ENCODE measurements at regions not wholly inside any gene's neighbourhood (a gene's known extent, or its start where the extent isn't known, plus 50 kb on each side); places are given as distances from the start of the nearest gene placed in this dataset.
"Not testable (repeated sequence)": the region's sequence is repeated elsewhere in the genome, so short reads cannot be mapped to it uniquely, and the experiment has no call there.

DNA sequence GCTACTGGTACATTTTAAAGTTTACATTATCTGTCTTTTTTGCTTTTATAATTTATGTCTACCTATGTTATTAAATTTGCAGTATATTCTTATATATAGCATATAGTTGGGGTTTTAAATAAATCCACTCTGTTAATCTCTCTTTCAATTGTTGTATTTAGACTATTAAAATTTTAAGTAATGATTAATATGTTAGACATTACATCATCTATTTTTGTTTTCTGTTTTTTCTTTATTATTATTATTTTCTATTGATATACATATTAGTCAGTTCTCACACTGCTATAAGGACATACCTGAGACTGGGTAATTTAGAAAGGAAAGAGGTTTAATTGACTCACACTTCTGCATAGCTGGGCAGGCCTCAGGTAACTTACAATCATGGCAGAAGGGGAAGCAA, 1338.2 kb upstream of the GJE1 start:
- DNase-seq: no peak

DNA sequence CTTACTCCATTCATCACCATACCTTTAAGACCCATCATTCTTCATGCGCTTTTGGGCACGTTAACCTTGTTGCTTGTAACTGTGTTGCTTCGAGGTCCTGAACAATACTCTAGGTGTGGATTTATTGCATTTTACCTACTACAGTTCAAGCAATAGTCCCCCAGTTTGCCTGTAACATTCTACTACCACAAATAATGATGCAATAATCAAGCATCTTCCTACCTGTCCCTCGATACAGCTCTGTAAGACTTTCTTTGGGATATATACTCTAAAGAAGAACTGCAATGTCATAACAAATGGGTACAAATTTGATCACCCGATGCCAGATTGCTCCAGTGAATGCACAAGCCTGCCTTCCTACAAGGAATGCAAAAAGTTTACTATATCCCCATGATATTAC, 1342.6 kb upstream of the GJE1 start:
- DNase-seq: no peak

GRCh38 chr6:140789466-140789865, 1343.3 kb upstream of the GJE1 start:
- DNase-seq: no peak

- no peak for DNase-seq
Measured at GRCh38 chr6:140785926-140786325, 1346.8 kb upstream of the GJE1 start.

DNA sequence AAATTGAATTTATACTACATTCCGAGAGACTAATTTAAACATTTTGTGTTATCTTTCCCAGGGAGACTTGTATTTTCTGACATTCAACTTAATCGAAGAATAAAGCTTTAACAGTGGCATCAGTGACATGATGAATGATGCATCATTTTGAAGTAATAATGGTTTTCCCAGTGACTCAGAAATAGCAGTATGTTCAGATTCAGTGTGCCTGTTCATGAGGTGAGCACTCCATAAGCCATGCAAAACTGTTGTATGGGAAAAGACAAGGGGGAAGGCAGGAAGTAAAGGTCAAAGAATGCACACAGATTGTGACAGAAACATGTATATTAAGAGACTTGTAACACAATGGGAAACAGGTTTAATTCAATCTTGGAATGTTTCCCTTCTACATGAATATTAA, 1348.2 kb upstream of the GJE1 start:
- DNase-seq: no peak

DNA sequence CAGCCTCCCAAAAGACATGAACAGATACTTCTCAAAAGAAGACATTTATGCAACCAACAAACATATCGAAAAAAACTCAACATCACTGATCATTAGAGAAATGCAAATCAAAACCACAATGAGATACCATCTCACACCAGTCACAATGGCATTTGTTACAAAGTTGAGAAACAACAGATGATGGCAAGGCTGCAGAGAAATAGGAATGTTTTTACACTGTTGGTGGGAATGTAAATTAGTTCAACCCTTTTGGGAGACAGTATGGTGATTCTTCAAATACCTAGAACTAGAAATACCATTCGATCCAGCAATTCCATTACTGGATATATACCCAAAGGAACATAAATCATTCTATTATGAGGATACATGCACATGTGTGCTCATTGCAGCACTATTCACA, 1349.2 kb upstream of the GJE1 start:
- not testable (repeated sequence) for DNase-seq

GRCh38 chr6:140782941-140783340, 1349.8 kb upstream of the GJE1 start:
- no peak for DNase-seq

DNA sequence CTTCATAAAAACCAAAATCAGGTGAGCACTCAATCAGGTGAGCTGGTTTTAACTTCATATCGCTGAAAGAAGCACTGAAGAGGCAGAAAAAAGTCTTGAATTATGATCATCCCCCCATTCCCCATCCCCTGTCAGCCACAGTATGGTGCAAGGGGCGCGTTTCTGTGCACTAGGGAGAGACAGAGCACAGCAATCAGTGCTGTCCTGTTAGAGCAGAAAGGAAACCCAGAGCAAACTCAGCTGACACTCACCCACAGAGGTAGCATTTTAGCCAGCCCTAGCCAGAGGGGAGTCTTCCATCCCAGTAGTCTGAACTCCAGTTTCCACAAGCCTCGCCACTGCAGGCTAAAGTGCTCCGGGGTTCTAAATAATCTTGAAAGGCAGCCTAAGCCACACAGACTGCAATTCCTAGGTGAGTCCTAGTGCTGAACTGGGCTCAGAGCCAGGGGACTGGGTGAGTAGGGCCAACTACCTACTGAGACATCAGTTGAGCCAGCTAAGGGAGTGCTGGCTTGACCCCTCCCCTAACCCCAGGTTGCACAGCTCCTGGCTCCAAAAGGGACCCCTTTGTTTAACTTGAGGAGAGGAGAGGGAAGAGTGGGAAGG, 1352.6 kb upstream of the GJE1 start:
- no peak for DNase-seq

GRCh38 chr6:140779341-140779740, 1353.4 kb upstream of the GJE1 start:
- no peak for DNase-seq

- no peak for DNase-seq
Measured at GRCh38 chr6:140777780-140778179, 1354.9 kb upstream of the GJE1 start.

- DNase-seq: no peak
Measured at GRCh38 chr6:140775061-140775460, 1357.7 kb upstream of the GJE1 start.

- DNase-seq: peak; percentile 18
Measured at GRCh38 chr6:140774080-140774505, 1358.6 kb upstream of the GJE1 start.

- no peak for DNase-seq
Measured at GRCh38 chr6:140773276-140773675, 1359.4 kb upstream of the GJE1 start.

DNA sequence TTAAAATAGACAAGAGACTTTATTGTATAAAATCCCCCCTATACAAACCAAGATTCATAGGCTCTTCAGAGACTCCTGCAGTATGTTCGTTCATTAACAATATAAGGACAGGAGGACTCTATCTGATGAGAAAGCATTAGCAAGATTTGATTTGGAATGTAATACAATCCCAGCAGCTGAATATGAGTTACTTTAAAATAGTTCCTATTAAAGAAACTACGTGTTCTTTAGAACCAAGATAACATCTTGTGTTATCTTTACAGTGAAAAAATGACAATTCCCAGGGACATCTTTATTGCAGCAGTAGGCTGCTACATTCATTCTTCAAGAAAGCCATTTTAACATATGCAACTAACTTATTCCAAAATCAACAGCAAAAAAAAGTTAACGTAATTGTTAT, 1360.1 kb upstream of the GJE1 start:
- no peak for DNase-seq

DNA sequence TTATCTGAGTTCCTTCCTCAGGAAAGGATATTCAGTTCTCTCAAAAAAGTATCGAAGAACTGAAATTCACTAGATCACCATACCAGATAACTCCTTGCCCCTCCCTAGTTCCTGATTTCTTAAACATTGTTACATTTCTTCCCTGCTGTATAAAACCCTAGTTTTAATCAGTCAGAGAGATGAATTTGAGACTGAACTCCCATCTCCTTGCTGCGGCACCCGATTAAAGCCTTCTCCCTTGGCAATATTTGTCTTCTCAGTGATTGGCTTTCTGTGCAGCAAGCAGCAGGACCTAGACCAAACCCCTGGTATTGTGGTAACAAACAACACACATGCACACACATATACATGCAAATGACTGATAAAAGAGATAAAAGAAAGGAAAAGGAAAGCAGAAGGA, 1364.6 kb upstream of the GJE1 start:
- no peak for DNase-seq

- no peak for DNase-seq
Measured at GRCh38 chr6:140766999-140767398, 1365.7 kb upstream of the GJE1 start.

GRCh38 chr6:140758169-140758877, 1374.4 kb upstream of the GJE1 start:
- DNase-seq: no peak

DNA sequence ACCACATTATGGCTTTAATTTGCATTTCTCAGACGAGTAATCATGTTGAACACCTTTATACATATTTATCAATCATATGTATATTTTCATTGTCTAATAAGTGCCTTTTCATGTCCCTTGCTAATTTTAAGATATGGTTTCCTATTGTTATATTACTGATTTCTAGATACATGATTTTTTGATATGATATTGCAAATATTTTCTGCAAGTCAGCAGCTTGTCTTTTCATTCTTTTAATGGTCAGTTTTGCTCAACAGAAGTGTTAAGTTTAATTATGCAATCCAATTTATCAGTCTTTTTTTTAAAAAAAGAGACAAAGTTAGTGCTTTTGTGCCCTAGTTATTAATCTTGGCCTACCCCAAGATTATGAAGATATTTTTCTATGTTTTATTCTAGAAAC, 1377.8 kb upstream of the CITED2 start:
- DNase-seq: no peak

- DNase-seq: no peak
Measured at GRCh38 chr6:140747114-140747513, 1372.7 kb upstream of the CITED2 start.

- no peak for DNase-seq
Measured at GRCh38 chr6:140744659-140745320, 1370.3 kb upstream of the CITED2 start.

DNA sequence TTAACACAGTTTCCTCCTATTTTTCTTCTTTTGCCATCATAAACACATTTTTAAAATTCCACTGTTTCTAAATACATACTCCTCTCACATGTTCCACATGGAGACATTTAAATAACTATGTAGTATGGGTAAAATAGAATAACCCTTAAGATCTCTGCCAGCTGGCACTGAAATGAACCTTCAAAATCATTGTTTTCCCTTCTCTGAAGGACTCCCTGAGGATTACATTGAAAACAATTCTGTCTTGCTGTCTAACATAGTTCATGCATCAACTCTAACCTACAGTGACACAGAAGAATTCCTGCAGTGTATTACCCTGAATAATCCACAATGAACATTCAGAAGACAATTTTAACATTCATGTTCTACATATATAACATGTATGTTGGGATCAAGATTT, 1361.8 kb upstream of the CITED2 start:
- DNase-seq: no peak

GRCh38 chr6:140732991-140733390, 1358.5 kb upstream of the CITED2 start:
- DNase-seq: no peak

GRCh38 chr6:140732155-140732554, 1357.7 kb upstream of the CITED2 start:
- no peak for DNase-seq

DNA sequence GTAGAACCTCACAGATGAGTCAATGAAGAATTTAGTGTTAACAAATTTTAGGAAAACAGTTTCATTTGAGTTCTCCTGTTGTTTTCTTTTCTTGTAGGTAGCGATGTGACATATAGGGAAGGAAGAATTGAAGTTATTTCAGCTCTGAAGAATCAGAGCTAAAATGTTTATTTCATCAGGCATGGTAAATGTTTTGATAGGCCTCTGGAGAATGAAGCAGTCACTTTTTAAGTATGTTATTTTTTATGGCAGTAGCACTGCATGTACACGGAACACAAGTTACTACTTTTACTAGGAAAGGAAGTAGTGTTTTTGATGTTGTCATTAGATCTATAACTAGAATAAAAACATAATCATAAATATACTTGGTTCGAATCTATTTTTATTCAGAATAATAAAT, 1357.3 kb upstream of the CITED2 start:
- no peak for DNase-seq

All from femur (tissue), 1 donor.